ENCODE measurements at regions not wholly inside any gene's neighbourhood (a gene's known extent, or its start where the extent isn't known, plus 50 kb on each side); places are given as distances from the start of the nearest gene placed in this dataset.

DNA sequence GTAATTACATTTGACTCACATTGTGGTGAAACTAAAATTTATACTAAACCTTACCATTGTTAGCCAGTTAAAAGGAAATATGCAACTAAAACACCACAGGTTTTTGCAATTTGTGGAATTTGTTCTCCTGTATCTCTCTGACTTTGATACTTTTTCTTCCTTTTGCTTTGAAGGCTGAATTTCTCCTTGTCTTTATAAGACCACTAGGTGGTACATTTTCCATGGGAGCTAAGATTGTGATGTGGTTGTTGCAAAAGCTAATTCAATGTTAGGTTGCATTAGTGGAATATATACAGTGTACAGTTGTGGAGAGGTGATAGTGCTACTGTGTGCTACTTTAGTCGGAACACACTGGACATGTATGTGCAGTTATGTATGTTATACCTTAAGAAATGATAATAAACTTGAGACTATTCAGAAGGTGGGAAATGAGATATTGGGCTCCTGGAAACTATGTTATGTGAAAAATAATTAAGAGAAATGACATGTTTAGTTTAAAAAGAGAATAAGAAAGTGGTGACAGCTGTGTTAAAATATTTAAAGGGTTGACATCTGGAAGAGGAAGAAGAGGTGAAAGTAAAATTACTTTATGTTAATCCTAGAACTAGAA is 70.3 kb downstream of the ARL9 start:
- TF ChIP-seq, protein P1, sequence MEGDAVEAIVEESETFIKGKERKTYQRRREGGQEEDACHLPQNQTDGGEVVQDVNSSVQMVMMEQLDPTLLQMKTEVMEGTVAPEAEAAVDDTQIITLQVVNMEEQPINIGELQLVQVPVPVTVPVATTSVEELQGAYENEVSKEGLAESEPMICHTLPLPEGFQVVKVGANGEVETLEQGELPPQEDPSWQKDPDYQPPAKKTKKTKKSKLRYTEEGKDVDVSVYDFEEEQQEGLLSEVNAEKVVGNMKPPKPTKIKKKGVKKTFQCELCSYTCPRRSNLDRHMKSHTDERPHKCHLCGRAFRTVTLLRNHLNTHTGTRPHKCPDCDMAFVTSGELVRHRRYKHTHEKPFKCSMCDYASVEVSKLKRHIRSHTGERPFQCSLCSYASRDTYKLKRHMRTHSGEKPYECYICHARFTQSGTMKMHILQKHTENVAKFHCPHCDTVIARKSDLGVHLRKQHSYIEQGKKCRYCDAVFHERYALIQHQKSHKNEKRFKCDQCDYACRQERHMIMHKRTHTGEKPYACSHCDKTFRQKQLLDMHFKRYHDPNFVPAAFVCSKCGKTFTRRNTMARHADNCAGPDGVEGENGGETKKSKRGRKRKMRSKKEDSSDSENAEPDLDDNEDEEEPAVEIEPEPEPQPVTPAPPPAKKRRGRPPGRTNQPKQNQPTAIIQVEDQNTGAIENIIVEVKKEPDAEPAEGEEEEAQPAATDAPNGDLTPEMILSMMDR (IDR thresholded peaks at IDR 0.05), result peak; percentile 25 to 59 (median 42)
- no peak for TF ChIP-seq POLR2A (IDR thresholded peaks at IDR 0.05)

Data from heart left ventricle (tissue), 13 donors.